Fibroblast of skin of scalp (primary cell): ENCODE measurements at regions not wholly inside any gene's neighbourhood (a gene's known extent, or its start where the extent isn't known, plus 50 kb on each side); places are given as distances from the start of the nearest gene placed in this dataset.

Experiments
- DNase-seq: peaks from one replicate; pipeline ENCODE4 v3.0.0-alpha.2; 2013

DNA sequence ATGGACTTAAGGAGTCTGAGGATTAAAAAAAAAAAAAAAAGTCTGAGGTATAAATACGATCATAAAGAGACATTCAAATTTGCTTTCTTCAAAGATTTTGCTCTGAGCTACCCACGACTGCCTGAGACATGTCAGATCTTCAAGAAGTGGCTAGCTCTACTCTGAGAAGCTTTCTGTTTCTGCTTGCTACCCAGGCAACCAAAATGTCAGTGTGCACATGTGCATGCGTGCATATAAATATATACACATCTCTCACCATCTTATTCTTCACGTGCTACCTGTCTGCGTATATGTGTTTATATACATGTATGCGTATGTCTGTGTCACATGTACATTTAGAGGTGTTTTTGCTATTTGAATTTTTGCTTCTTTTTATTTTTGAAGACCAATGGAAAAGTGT is 299.6 kb upstream of the STXBP5 start:
- DNase-seq = no peak

- DNase-seq = peak; percentile 30
Observed at GRCh38 chr6:146905181-146905704, 299.0 kb upstream of the STXBP5 start.

DNA sequence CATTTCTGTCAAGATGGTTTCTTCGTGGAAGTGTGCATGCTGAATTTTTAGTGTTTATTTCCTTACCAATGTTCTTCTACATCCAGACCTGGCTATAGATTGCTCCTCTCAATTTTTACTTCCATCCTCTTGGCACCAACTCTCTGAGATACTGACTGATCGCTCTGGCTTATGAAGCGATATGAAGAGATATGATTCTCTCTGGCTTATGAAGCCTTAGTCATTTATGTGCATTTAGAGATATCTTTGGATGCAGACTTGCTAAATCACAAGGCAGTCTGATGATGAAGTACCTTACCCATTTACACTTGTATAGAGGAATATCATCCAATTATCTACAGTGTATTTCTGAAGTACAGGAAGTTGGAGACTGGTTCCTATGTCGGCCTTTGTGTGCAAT is 295.4 kb upstream of the STXBP5 start:
- no peak for DNase-seq

DNA sequence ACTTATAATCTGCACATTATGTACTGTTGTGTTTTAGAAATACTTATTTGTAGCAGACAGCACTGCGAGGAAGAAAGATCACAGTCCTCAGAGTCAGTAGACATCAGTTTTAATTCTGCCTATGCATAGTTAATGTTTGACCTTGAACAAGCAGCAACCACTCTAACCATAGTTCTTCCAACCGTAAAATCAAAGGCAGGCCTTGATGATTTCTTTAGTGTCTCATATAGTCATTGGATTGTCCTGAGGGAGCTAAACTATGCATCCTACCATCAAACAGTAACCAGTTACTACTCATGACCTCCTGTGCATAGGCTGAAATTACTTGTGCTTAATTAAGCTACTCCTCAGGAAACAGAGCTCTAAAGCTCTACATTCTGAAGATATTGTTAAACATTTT is 294.8 kb upstream of the STXBP5 start:
- no peak for DNase-seq

- no peak for DNase-seq
Observed at GRCh38 chr6:146909886-146910285, 294.3 kb upstream of the STXBP5 start.

DNA sequence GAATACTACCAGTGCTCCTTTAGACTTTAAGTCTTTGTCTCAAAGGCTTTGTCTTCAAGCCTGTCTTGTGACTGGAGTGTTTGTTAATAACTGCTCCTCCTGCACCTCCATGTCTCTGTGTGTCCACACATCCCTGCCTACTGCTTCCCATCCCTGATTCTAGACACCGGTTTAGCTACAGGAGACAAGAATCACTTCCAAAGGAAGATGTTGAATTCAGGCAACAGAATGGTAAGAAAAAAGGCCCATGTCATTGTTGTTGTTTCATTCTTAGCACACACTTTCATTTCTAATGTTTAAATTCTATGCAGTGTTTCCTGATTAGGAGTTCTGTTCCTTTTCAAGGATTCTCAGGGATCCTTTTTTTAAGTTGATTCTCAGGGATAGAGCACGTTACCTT is 293.6 kb upstream of the STXBP5 start:
- DNase-seq = no peak

DNA sequence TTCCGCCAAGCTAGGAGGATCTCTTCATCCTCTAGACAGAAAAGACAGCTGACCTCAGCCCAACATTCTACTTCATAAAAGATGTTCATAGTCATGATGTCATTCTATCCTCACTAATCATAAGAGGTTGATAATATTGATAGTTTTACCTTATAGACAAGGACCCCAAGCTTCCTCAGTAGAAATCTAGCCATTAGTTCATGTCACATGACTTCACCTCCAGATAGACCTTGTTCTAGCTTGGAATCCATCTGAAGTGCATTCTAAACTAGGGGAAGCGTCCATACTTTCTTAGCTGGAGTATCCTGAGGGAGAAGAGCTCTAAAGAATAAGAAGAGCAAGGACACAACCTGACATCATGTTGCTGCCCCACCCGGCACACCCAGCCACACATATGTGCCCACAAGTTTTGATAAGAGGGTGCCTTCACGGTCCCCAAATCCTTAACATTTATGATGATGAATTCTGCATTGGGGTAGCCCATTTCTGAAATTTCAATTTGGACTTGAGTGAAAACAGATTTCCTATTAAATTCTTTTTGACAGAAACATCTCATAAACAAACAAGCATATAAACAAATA is 292.5 kb upstream of the STXBP5 start:
- no peak for DNase-seq

DNA sequence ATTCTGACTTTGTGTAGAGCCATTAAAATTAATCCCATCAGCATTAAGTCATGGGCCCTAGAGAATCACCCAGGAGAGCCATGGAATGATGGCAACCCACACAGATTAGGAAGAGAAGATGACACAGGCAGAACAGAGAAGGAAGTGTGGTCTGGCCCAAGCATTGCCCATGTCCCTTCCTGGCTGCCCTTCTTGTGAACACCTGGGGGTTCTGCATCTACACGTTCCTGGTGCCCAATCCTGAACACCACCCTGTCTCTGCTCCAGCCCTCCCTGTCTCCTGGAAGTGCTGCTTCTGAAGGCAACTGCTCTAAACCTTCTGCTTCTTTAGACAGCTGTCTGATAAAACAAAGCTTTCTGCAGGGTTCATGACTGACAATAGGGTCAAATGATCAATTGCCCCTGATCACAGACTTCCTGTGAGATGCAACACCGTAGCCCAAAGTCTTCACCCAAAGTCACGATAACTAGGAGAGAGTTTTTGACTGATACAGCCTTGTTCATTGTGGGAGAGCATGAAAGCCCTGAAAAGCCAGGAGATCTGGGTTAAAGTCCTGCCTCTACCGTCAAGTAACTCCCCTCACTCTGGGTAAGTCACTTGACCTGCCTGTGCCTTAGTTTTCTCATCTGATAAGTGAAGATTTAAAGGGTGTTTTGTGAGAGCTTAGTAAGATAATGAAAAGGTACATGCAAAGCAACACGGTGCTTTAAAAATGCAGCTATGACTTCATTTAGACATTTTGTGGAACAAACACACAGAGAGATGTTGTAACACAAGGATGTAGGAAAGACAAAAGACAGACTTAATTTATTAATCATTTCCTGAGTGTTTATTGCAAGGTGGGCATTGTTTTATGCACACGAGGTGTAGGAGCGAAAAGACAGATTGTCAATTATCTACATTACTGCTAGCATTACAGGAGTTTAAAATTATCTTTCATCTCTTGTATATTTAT is 291.2 kb upstream of the STXBP5 start:
- DNase-seq = no peak

GRCh38 chr6:146913842-146914488 is 290.3 kb upstream of the STXBP5 start:
- DNase-seq = peak; percentile 99

DNA sequence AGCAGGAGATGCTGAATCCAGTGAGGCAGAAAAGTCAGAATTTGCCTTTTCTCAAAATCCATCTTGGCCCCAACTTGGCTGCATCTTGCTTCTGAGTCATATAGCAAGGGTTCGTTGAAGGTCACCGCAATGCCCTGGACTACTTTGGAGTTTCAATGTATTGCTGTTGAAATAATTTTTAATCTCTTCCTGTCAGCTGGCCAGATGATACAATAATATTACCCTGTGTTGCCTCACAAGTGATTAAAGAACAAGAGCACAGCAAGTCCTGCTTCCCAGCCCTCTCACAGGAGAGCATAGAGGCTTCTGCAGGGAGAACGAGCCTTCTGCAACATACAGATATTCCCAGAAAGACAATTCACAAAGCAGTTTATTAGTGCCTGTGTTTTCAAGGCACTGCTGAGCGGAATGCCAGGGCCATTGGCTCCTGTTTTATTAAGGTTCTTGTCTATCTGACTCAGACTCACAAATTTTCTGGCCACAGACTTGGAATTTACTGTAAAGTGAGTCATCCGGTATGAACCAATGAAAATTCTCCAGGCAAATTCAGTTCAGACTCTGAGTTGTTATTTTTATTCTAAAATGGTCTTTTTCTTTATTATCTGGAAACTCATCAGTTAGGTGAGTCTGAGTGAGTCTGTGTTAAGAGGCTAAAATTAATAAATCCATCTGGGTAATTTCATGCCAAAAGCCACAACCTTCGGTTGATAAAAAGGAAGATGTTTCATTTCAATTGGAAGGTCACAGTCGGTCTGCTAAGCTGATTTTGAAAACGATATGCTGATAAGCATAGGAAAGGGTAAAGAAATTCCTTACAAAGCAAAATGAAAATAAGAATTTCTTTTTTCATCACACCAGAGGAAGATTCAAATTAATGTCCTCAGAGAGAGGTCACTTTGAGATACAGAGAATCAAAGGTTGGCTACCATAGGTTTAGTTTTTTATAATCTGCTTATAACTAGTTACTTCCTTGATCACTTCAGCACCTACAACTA is 289.4 kb upstream of the STXBP5 start:
- DNase-seq = peak; percentile 97

- DNase-seq = peak; percentile 49
Observed at GRCh38 chr6:146915671-146916127, 288.5 kb upstream of the STXBP5 start.

GRCh38 chr6:146916435-146917025 is 287.7 kb upstream of the STXBP5 start:
- no peak for DNase-seq

DNA sequence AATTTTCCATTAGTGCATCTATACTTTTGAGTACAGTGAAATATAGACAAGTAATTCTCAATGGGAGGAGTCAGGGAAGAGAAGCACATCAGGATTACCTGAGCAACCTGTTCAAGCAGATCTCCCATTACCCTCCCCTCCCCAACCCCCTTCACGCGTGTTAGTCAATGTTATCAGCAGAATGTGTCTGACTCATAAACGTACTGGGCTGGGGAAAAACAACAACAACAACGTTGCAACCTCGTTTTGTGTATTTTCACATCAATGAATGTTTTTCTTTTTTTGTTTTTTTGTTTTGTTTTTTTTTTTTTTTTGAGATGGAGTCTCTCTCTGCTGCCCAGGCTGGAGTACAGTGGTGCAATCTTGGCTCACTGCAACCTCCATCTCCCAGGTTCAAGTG is 287.0 kb upstream of the STXBP5 start:
- no peak for DNase-seq

GRCh38 chr6:146917979-146918378 is 286.2 kb upstream of the STXBP5 start:
- no peak for DNase-seq

DNA sequence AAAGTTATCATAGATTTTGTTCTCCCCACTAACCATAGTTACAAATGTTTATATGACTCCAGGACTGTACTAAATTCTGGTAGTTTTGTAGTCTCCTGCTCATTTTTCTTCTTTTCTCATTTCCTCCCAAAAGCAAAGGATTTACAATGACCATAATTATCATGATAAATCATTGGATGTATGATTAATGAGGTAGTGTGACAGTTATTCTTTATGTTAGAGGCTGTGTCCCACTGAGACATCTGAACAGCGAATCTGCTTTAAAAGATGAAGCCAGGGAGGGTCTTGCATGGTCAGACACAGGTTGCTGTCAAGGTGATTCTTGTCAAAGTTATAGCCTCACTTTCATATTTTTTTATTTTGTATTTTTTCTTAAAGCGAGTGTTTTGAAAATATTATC is 285.2 kb upstream of the STXBP5 start:
- DNase-seq = no peak

DNA sequence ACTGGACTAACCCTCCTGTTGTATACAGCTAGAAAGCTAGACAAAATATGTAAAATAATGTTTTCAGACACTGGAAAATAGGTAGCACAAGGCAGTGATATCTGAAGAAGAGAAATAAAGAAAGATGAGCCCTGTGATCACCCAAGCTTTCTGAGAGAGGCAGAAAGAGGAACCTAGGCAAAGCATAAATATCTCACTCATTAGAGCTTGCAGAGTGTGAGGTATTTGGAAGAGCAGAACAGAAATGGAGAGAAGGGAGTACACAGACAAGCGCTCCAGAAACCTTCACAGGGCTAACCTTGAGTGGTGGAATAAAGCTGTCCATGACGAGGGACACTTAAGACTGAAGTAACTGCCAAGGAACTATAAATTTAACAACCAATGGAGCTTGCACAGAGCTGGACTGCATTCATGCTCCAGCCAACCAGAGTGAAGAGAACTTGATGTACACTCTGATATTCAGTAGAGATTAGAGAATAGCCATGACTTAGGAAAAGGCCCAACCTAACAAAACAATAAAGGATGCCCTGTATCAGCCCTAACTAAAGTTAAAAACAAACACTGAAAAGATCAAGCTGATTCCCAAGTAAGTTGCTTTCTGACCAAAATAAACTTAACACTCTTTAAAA is 280.9 kb upstream of the STXBP5 start:
- no peak for DNase-seq

- DNase-seq = no peak
Observed at GRCh38 chr6:146925846-146926245, 278.4 kb upstream of the STXBP5 start.

- DNase-seq = no peak
Observed at GRCh38 chr6:146928503-146928902, 275.7 kb upstream of the STXBP5 start.

DNA sequence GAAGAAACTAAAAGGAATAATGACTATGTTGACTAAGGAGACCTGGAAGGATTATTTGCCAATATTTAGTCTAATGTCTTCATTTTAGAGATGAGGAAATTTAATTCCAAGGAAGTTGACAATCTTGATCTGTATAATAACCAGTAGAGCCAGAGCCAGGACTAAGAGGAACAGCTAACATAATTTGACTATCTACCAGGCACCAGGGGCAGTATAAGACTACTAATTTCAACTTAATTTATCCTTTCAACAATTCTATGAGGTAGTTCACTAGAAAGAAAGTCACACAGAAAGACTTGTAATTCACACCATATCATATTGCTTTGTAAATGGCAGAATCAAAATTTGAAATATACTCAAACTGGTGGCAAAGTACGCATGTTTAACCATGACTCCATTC is 273.0 kb upstream of the STXBP5 start:
- DNase-seq = no peak

- DNase-seq = no peak
Observed at GRCh38 chr6:146937316-146937715, 266.9 kb upstream of the STXBP5 start.

DNA sequence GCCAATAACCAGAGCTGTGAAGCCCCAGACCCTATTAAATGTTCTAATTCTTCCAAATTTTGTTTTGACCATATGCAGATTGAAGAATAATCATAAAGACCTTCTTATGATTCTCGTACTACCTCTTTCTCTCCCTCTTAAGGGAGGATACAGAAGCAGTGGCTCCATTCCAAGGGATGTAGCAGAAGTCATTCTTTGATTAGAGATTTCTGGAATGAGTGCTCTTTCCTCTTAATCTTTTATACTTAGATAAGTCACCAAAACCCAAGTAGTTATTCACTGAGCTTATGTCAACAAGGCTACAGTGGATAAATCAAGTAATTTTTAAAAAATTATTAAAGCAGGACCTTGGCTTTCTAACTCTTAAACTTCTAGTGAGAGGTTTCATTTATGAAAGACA is 266.0 kb upstream of the STXBP5 start:
- DNase-seq = no peak
